Mesodermal cell (in vitro differentiated cells): ENCODE measurements at regions not wholly inside any gene's neighbourhood (a gene's known extent, or its start where the extent isn't known, plus 50 kb on each side); places are given as distances from the start of the nearest gene placed in this dataset.

Source experiments
- H3K27ac ChIP-seq: 2 replicates; pipeline ENCODE4 v1.7.0; 2013; ENCODE audit warnings: mild to moderate bottlenecking, low read depth, low read length, moderate library complexity; ENCODE audit not compliant: severe bottlenecking
- H3K36me3 ChIP-seq: 2 replicates; pipeline ENCODE4 v1.7.1; 2013; ENCODE audit warnings: mild to moderate bottlenecking, low read length, moderate library complexity; ENCODE audit not compliant: control insufficient read depth, insufficient read depth
- H3K4me1 ChIP-seq: one replicate; pipeline ENCODE4 v1.7.1; 2013; ENCODE audit warnings: mild to moderate bottlenecking, low read length; ENCODE audit not compliant: insufficient read depth, control insufficient read depth, poor library complexity, severe bottlenecking
- H3K4me3 ChIP-seq: 2 replicates; pipeline ENCODE4 v1.7.0; 2013; ENCODE audit warnings: low read length, control low read depth, mild to moderate bottlenecking; ENCODE audit not compliant: insufficient read depth, poor library complexity, severe bottlenecking; ENCODE audit errors: extremely low read depth
- H3K9me3 ChIP-seq: 2 replicates; pipeline ENCODE4 v1.7.1; 2013; ENCODE audit warnings: mild to moderate bottlenecking, low read length, moderate library complexity; ENCODE audit not compliant: control insufficient read depth
- WGBS, 2 experiments: methylation state at CpG; one replicate each; pipeline ENCODE4 v1.1.5; 2013; ENCODE audit warnings: missing lambda C conversion rate in 2 of 2; ENCODE audit not compliant: insufficient coverage in 2 of 2; 5-methylcytosine and 5-hydroxymethylcytosine counted together

DNA sequence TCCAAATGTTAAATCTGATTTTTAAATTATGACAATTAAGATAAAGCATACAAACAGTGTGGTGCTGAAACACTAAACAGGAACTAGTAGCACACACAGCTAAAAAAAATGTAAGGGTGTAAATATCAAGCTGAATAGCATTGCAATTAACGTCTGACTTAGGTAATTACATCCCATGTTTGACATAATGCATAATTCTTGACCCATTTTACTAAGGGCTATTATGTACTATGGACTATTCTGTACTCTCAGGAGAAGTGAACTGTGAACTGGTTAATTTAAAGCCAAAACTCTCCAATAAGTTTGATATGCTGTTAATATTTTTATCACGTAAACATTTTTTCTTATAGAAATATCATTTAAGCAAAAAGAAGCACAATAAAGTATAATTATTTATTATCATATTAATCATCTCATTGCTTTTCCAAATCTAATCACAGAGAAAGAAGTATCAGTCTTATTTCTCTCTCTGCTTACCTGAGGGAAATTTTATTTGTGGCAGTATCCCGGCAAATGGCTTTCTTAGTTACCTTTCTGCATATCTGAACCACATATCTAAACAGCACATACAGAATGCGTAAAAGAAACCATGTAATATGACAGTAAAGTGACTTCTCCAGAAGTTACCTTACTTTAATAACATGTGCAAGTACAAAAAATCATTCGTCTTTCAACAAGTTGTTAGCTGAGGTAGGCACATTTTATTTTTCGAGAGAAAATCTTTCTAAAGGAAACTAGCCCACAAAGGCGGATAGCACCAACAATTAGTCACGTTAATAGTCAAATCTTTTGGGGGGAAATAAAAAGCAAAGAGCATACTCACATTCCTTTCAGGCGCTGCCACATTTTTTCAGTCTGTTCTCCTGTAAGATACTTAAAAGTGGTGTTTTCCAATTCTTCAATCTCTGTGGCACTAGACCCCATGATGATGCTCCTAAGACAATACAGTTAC is 94.9 kb upstream of the PDE1A start:
- H3K4me3 ChIP-seq, result no peak overlapping the region
- no peaks in the 10 kb centered on the region for H3K9me3 ChIP-seq
- no peaks in the 10 kb centered on the region for H3K36me3 ChIP-seq
- H3K27ac ChIP-seq, result peak overlapping the region; percentile 70
- H3K4me1 ChIP-seq, result no peaks in the 10 kb centered on the region
- WGBS, 2 experiments, result 94 to 100% methylated on average over 3 to 4 of the region's 9 CpGs

DNA sequence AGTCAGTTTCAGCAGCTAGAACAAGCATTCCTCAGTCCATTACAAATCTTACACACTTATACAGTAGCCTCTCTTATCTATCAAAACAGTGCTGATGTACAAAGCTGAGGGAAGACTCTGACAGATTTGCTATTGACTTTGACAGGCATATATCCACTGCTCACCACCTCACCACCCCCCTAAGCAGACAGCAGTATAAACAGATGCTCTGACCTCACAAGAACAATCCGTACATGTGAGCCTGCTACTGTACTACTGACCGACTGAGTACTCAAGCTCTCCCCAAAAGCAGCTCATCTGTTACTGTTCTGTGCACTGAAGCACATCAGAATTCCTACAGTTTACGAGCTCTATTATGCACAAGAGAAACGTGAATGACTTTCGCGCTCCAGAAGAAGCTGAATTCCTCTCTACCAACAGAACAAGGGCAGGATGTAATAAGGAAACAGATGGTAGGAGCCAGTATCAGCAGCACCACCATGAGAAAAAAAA is 95.6 kb upstream of the PDE1A start:
- Histone ChIP-seq H3K27ac (peak overlapping the region; percentile 70), H3K36me3 (no peaks in the 10 kb centered on the region), H3K9me3 (no peaks in the 10 kb centered on the region), H3K4me3 (no peak overlapping the region), H3K4me1 (no peaks in the 10 kb centered on the region)
- WGBS, 2 experiments, result 82 to 96% methylated on average over 2 of the region's 6 CpGs

DNA sequence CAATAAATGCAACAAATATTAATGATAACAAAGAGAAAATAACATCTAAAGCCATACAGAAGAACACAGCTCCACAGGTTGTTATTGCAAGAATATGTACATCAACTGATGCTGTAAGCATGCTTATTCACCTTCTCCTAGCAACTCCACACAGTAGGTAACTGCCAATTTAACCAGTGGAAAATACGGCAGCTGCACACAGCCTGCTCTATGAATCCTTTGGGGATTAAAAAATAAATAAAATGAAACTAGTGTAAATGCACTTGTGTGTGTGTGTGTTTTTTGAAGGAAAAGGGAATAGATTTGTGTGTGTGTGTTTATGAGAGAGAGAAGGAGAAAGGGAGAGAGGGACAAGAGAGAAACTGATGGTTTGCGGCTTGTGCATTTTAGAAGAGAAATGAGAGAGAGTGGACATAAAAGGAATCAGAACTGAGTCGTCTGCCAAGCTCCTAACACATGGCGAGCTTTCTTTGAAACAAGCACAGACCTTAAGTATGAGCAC is 96.2 kb upstream of the PDE1A start:
- Histone ChIP-seq H3K9me3 (no peaks in the 10 kb centered on the region), H3K4me3 (no peak overlapping the region), H3K27ac (peak overlapping the region; percentile 65), H3K4me1 (no peaks in the 10 kb centered on the region), H3K36me3 (no peaks in the 10 kb centered on the region)
- 60 to 83% methylated on average over 2 to 3 of the region's 4 CpGs for WGBS, 2 experiments

DNA sequence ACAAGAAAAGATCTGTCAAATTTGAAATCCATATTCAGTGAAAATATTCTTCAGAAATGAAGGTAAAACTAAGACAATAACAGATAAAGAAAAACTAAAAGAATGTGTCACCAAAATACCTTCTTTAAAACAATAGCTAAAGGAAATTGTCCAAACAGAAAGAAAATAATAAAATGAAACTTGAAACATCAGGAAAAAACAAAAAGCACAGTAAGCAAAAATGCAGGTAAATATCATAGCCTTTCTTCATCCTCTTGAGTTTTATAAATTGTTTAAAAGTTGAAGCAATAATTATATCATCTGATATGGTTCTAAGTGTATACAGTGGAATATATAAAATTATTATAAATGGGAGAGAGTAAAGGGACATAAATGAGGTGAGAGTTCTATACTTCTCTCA is 103.8 kb upstream of the PDE1A start:
- H3K36me3 ChIP-seq, result no peaks in the 10 kb centered on the region
- H3K4me1 ChIP-seq, result no peaks in the 10 kb centered on the region
- H3K4me3 ChIP-seq, result no peak overlapping the region
- H3K27ac ChIP-seq, result no peak overlapping the region
- H3K9me3 ChIP-seq, result no peaks in the 10 kb centered on the region

DNA sequence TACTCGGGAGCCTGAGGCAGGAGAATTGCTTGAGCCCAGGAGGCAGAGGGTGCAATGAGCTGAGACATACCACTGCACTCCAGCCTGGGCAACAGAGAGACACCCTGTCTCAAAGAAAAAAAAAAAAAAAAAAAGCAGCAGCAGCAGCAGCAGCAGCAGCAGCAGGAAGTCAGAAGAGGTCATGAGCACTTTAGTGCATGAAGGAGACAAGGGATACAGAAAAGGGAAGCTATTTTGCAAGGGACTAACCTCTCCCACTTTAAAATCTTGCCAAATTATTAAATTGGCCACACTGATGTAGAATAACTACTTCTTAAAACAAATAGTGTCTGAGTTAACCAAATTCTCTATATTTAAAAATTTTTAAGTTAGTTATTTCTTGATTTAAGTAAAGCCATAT is 113.4 kb upstream of the PDE1A start:
- Histone ChIP-seq H3K27ac (no peak overlapping the region), H3K9me3 (no peaks in the 10 kb centered on the region), H3K4me1 (no peaks in the 10 kb centered on the region), H3K36me3 (no peaks in the 10 kb centered on the region), H3K4me3 (no peak overlapping the region)
- 67% methylated on average over 1 of the region's 1 CpG; no CpG with 5 or more reads in 1 of the 2 experiments for WGBS, 2 experiments

DNA sequence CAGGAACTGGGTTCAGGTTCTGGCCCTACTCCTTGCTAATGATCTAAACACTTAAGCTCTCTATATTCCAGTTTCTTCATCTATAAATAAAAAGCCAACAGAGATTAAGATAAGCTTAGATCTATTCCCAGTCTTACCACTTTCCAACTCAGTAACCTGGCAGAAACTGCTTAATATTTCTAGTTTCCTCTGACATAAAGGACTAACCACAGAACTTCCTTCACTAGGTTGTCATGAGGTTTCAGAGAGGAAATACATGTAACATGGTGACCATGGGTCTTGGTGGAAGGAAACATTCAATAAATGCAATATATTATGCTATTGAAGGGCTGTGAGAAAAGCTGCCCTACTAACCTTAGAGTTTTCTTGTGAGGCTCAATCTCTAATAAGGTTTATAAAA is 114.4 kb upstream of the PDE1A start:
- H3K4me3 ChIP-seq, result no peak overlapping the region
- H3K36me3 ChIP-seq, result no peaks in the 10 kb centered on the region
- no peak overlapping the region for H3K27ac ChIP-seq
- no peaks in the 10 kb centered on the region for H3K4me1 ChIP-seq
- no peaks in the 10 kb centered on the region for H3K9me3 ChIP-seq

DNA sequence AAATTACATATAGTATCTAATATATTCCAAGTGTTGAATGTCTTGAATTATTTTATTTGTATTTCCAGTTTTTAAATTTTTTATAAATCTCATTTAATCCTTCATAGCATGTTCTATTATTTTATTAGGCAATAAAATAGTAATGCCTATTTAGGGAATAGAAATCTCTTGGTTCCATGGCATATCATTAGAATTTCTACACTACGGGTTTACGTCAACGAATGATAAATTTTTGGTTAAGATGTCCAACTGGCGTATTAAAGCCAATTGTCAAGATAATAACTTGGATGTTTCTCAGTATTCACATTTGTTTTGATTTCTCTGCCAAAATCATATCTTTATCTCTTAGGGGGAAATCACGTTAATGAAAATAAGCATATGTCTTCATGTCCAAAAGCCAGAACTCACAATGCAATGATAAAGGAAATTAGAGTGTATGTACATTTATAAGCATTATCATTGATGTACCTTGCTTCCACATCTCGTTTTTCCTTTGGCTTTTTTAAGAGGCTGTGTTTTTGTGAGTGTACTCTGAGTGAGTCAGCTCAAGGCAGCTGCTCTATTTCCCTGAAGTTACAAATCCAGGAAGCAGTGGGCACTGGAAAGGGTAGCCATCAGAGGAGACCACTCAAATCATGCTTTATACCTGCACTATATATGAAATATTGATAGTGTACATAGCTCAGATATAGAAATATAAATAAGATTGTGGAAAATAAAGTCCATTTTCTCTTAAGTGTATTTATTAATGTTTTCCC is 115.8 kb upstream of the PDE1A start:
- Histone ChIP-seq H3K4me1 (no peaks in the 10 kb centered on the region), H3K27ac (no peak overlapping the region), H3K36me3 (no peaks in the 10 kb centered on the region), H3K9me3 (no peaks in the 10 kb centered on the region), H3K4me3 (no peak overlapping the region)
- 100% methylated on average over 3 of the region's 6 CpGs; no CpG with 5 or more reads in 1 of the 2 experiments for WGBS, 2 experiments

DNA sequence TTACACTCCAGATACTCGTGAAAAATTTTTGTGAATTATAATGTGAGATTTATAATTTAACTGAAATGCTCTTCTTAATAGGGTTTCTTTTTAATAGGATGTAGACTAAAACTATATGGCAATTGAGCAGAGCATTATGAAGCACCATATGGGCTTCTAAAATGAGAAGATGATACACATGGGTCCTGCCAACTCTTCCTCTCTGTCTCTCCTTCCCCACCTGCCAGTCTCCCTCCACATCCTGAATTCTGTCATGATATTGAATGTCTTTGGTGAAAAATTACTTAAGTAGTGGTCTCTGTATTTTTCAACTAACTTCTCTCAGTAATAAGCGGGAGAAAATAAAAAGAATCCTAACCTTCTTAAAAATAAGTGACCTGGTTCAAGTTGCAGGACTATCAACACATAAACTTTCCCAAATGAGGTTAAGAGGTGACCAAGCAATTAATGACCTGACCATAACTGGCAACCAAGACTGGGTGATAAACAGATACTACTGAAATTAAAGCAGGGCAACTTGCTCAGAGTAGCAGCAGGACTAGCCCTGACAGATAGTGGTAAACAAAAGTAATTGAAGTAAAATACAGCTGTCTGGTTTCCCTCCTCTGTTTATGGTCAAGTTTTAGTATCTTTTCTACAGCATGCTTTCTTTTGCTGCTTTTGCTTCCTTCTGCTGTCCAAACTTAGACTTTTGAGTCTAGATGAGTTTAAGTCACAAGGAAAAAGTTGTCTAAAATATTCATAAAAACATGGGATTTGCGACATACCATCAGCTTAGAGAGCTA is 117.1 kb upstream of the PDE1A start:
- H3K4me3 ChIP-seq, result no peak overlapping the region
- WGBS, 2 experiments, result no CpG with 5 or more reads among the region's 3 CpGs
- H3K27ac ChIP-seq, result no peak overlapping the region
- no peaks in the 10 kb centered on the region for H3K4me1 ChIP-seq
- no peaks in the 10 kb centered on the region for H3K9me3 ChIP-seq
- H3K36me3 ChIP-seq, result no peaks in the 10 kb centered on the region

DNA sequence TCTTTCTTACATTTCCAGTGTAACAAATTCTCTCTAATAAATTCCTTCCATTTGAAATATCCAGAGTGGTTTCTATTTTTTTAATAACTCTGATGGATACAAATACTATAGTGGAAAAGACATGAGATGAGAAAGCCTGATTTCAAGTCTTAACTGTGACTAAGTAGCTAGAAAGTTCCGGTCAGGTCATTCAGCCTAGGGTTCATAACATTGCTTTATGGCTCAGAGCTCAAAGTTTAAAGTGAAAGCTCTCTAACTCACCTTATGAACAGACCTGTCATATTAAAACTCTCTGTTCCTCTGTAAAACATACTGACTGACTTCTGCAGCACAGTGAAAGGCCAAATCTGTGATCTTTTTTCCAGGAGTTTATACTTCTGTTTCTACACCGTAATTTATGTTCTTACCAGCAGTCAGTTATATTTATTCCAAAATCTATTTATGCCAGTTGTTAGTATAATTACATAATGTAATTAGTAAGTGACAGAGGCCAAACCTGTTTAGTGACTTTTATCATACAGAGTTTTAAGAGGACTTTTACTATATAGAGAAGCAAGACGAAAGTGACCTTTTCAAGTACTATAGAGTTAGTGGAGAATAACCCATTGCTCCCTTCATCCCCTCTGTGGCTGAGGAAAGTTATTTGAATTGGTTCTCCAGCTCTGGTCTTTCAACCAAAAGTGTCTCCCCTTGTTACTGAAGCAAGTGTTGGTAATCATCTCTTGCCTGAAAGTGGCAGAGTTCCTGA is 118.8 kb upstream of the PDE1A start:
- Histone ChIP-seq H3K9me3 (no peaks in the 10 kb centered on the region), H3K36me3 (no peaks in the 10 kb centered on the region), H3K27ac (no peak overlapping the region), H3K4me1 (no peaks in the 10 kb centered on the region), H3K4me3 (no peak overlapping the region)
- 82% methylated on average over 1 of the region's 3 CpGs; no CpG with 5 or more reads in 1 of the 2 experiments for WGBS, 2 experiments
